SK-N-SH (cell line): ENCODE measurements at regions not wholly inside any gene's neighbourhood (a gene's known extent, or its start where the extent isn't known, plus 50 kb on each side); places are given as distances from the start of the nearest gene placed in this dataset.

Source experiments
- CTCF ChIA-PET: fragments of 300-600, 350-600 bp; formaldehyde crosslinking; extraction: SDS; loops from one replicate; lab custom pipeline; 2021; lab: Yijun Ruan, JAX
- POLR2A ChIA-PET: fragments of 350-600 bp; sonication (Branson Sonifier 250); formaldehyde crosslinking; extraction: SDS; loops from one replicate; lab custom pipeline; 2020; ENCODE audit warnings: antibody characterized with exemption, inconsistent platforms; lab: Yijun Ruan, JAX
- DNase-seq: peaks from one replicate; pipeline ENCODE4 v3.0.0; 2012
- H2AFZ ChIP-seq: fragments of 200-600 bp; sonication (generic); 2 replicates; pipeline ENCODE4 v1.8.1; 2016; ENCODE audit warnings: antibody characterized with exemption, mild to moderate bottlenecking, low read depth
- H3F3A ChIP-seq: fragments of 200-600 bp; sonication (generic); replicated peaks from 2 replicates; pipeline ENCODE3; 2016; ENCODE audit warnings: antibody characterized with exemption, mild to moderate bottlenecking; ENCODE audit not compliant: insufficient read depth
- H3K27ac ChIP-seq, 2 experiments: fragments of 200-500 bp in 1 of 2; fragments of 200-600 bp in 1 of 2; sonication (Bioruptor generic) in 1 of 2; sonication (generic), shearing (Covaris generic) in 1 of 2; 2 replicates each; pipeline versions ENCODE4 v1.5.1 to v1.6.1; 2014 to 2016; ENCODE audit warnings: low read depth in 2 of 2, inconsistent platforms in 1 of 2, low read length in 1 of 2, mild to moderate bottlenecking in 1 of 2, mixed read lengths in 1 of 2
- H3K27me3 ChIP-seq: fragments of 200-600 bp; sonication (generic), shearing (Covaris generic); 2 replicates; pipeline ENCODE4 v1.6.1; 2016; ENCODE audit warnings: mixed run types; ENCODE audit not compliant: insufficient read depth
- H3K36me3 ChIP-seq, 2 experiments: fragments of 200-500 bp in 1 of 2; fragments of 200-600 bp in 1 of 2; sonication (Bioruptor generic) in 1 of 2; sonication (generic) in 1 of 2; replicated peaks in 1 of 2; 2 replicates each; pipeline versions ENCODE3 to v1.5.1; 2014 to 2016; ENCODE audit warnings: low read length in 1 of 2, mild to moderate bottlenecking in 1 of 2; ENCODE audit not compliant: insufficient read depth in 2 of 2, control insufficient read depth in 1 of 2
- H3K4me1 ChIP-seq, 2 experiments: fragments of 200-500 bp in 1 of 2; fragments of 200-600 bp in 1 of 2; sonication (Bioruptor generic) in 1 of 2; sonication (generic), shearing (Covaris generic) in 1 of 2; 2 replicates each; pipeline versions ENCODE4 v1.5.1 to v1.6.1; 2014 to 2016; ENCODE audit warnings: low read depth in 1 of 2, low read length in 1 of 2, mixed run types in 1 of 2; ENCODE audit not compliant: insufficient read depth in 2 of 2, control insufficient read depth in 1 of 2
- H3K4me2 ChIP-seq: fragments of 200-600 bp; sonication (generic), shearing (Covaris generic); 2 replicates; pipeline ENCODE4 v1.6.1; 2017; ENCODE audit warnings: mixed run types
- H3K4me3 ChIP-seq, 2 experiments: fragments of 200-500 bp in 1 of 2; fragments of 200-600 bp in 1 of 2; sonication (Bioruptor generic) in 1 of 2; sonication (generic), shearing (Covaris generic) in 1 of 2; 2 replicates each; pipeline versions ENCODE4 v1.5.1 to v1.8.1; 2014 to 2016; ENCODE audit warnings: low read depth in 2 of 2, inconsistent platforms in 1 of 2, low read length in 1 of 2, mild to moderate bottlenecking in 1 of 2, mixed read lengths in 1 of 2, moderate library complexity in 1 of 2
- H3K79me2 ChIP-seq: fragments of 200-600 bp; sonication (generic); 2 replicates; pipeline ENCODE4 v1.8.1; 2017; ENCODE audit warnings: mild to moderate bottlenecking; ENCODE audit not compliant: insufficient read depth
- H3K9ac ChIP-seq: fragments of 200-600 bp; sonication (generic); 2 replicates; pipeline ENCODE4 v1.6.1; 2017; ENCODE audit warnings: mixed run types
- H3K9me2 ChIP-seq: fragments of 200-600 bp; sonication (generic); 2 replicates; pipeline ENCODE4 v1.6.1; 2017; ENCODE audit warnings: mixed run types
- H3K9me3 ChIP-seq: fragments of 200-600 bp; sonication (generic); 2 replicates; pipeline ENCODE4 v1.6.1; 2017; ENCODE audit warnings: mixed run types, mild to moderate bottlenecking, moderate library complexity
- H4K20me1 ChIP-seq: fragments of 200-600 bp; sonication (generic); 2 replicates; pipeline ENCODE4 v1.6.1; 2017; ENCODE audit warnings: mild to moderate bottlenecking, mixed run types; ENCODE audit not compliant: insufficient read depth
- EP300 ChIP-seq, 2 experiments: IDR thresholded peaks; 2 replicates each; pipeline versions ENCODE4 v1.4.0 to v1.6.1; 2012; ENCODE audit warnings: borderline replicate concordance in 1 of 2, low read depth in 1 of 2, low read length in 1 of 2
- EZH2phosphoT487 ChIP-seq: fragments of 200-600 bp; sonication (generic); IDR thresholded peaks from 2 replicates; pipeline ENCODE4 v1.6.1; 2017; ENCODE audit warnings: low read depth, mixed run types, mild to moderate bottlenecking, antibody characterized with exemption, moderate library complexity, borderline replicate concordance
- FOSL2 ChIP-seq: IDR thresholded peaks from 2 replicates; pipeline ENCODE4 v1.4.0; 2012; ENCODE audit warnings: low read depth, mild to moderate bottlenecking, moderate library complexity, borderline replicate concordance
- JUND ChIP-seq: IDR thresholded peaks from 2 replicates; pipeline ENCODE4 v1.4.0; 2012
- MXI1 ChIP-seq: IDR thresholded peaks from 2 replicates; pipeline ENCODE4 v1.6.1; 2012; ENCODE audit warnings: mild to moderate bottlenecking, low read depth, low read length, improper control_type of control experiment
- NFIC ChIP-seq: IDR thresholded peaks from 2 replicates; pipeline ENCODE4 v1.4.0; 2012; ENCODE audit warnings: borderline replicate concordance
- PBX3 ChIP-seq: IDR thresholded peaks from 2 replicates; pipeline ENCODE4; 2012
- RAD21 ChIP-seq: IDR thresholded peaks from 2 replicates; pipeline ENCODE4 v1.6.1; 2012; ENCODE audit warnings: mild to moderate bottlenecking, low read length
- RCOR1 ChIP-seq: fragments of 150-350 bp; IDR thresholded peaks from 2 replicates; pipeline ENCODE4 v1.6.1; 2017; ENCODE audit warnings: antibody characterized with exemption, low read length
- RFX5 ChIP-seq: IDR thresholded peaks from 2 replicates; pipeline ENCODE4 v1.6.1; 2012; ENCODE audit warnings: mild to moderate bottlenecking, improper control_type of control experiment, low read length
- TEAD4 ChIP-seq: IDR thresholded peaks from 2 replicates; pipeline ENCODE4 v1.4.0; 2012; ENCODE audit warnings: mild to moderate bottlenecking, borderline replicate concordance; ENCODE audit not compliant: insufficient read depth
- YY1 ChIP-seq: IDR thresholded peaks from 2 replicates; pipeline ENCODE4 v1.4.0; 2012; ENCODE audit warnings: low read depth, mild to moderate bottlenecking
- WGBS: methylation state at CpG from one replicate; pipeline ENCODE4 v1.1.6; 2017; ENCODE audit warnings: low lambda C conversion rate; 5-methylcytosine and 5-hydroxymethylcytosine counted together
- TF ChIP-seq, protein P1 (sequence below): fragments of 200-600 bp; sonication (generic); IDR thresholded peaks from 2 replicates; pipeline ENCODE4 v1.6.1; 2017; ENCODE audit warnings: antibody characterized with exemption, mild to moderate bottlenecking, moderate library complexity

- H3K4me1 ChIP-seq = no peaks in the 10 kb centered on the region
- no peak for TF ChIP-seq NFIC
- TF ChIP-seq RAD21 = no peak
- TF ChIP-seq MXI1 = no peak
- TF ChIP-seq, protein P1, sequence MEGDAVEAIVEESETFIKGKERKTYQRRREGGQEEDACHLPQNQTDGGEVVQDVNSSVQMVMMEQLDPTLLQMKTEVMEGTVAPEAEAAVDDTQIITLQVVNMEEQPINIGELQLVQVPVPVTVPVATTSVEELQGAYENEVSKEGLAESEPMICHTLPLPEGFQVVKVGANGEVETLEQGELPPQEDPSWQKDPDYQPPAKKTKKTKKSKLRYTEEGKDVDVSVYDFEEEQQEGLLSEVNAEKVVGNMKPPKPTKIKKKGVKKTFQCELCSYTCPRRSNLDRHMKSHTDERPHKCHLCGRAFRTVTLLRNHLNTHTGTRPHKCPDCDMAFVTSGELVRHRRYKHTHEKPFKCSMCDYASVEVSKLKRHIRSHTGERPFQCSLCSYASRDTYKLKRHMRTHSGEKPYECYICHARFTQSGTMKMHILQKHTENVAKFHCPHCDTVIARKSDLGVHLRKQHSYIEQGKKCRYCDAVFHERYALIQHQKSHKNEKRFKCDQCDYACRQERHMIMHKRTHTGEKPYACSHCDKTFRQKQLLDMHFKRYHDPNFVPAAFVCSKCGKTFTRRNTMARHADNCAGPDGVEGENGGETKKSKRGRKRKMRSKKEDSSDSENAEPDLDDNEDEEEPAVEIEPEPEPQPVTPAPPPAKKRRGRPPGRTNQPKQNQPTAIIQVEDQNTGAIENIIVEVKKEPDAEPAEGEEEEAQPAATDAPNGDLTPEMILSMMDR = no peak
- TF ChIP-seq YY1 = no peak
- no peak for TF ChIP-seq TEAD4
- TF ChIP-seq, all 33 proteins: peak for 0
- Histone ChIP-seq H4K20me1 (no peaks in the 10 kb centered on the region), H3K27ac (no peak overlapping the region), H2AFZ (no peak overlapping the region), H3K79me2 (no peaks in the 10 kb centered on the region), H3K9me2 (no peaks in the 10 kb centered on the region), H3F3A (no peaks in the 10 kb centered on the region), H3K36me3 (no peaks in the 10 kb centered on the region), H3K9ac (no peak overlapping the region), H3K9me3 (no peaks in the 10 kb centered on the region), H3K4me3 (no peak overlapping the region), H3K4me2 (no peak overlapping the region), H3K27me3 (no peaks in the 10 kb centered on the region)
- DNase-seq = no peak
- ChIA-PET POLR2A (no interaction called here), CTCF (no interaction called here)
- 93% methylated on average over 1 of the region's 1 CpG for WGBS
Observed at GRCh38 chr9:14023285-14023684, 290.7 kb downstream of the NFIB start.

DNA sequence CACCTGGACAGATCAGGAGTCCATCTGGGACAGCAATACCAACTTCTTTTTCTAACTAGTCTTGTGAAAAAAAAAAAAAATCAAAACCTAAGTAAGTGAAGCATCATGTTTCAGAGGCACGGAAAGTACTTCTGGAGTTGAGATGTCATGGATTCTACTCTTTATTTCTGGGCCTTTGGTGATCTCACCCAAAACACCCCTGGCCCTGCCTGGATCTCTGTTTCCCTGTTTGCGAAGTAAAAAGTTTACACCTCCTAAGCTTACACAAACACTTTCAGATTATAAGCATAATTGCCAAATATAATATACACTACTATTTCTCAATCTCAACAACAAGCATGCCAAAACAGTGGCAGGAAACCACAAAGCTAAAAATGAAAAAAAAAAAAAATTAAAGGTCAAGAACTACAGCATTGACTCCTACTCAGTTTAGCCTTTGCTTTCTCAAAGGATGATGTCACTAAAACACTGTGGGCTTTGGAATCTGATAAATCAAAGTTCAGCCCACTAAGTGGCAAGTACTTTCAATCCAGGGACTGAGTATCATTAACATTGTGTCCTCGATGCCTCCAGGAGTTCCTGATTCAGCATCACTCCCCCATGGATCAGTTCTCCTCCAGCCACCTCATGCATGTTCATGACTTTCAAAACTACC, 291.9 kb downstream of the NFIB start:
- Histone ChIP-seq H3F3A (no peaks in the 10 kb centered on the region), H2AFZ (no peak overlapping the region), H3K4me2 (no peak overlapping the region), H3K4me1 (no peaks in the 10 kb centered on the region), H3K79me2 (no peaks in the 10 kb centered on the region), H3K4me3 (no peak overlapping the region), H3K9me3 (no peaks in the 10 kb centered on the region), H3K36me3 (no peaks in the 10 kb centered on the region), H3K9ac (no peak overlapping the region), H3K27me3 (no peaks in the 10 kb centered on the region), H3K9me2 (no peaks in the 10 kb centered on the region), H3K27ac (no peak overlapping the region), H4K20me1 (no peaks in the 10 kb centered on the region)
- CTCF ChIA-PET = no interaction called here
- WGBS = 61% methylated on average over 3 of the region's 3 CpGs
- POLR2A ChIA-PET = no interaction called here
- no peak for TF ChIP-seq JUND
- 0 out of 2 replicates have a peak, but pooled peaks have one; percentile 10 for TF ChIP-seq NFIC
- 0 out of 2 replicates have a peak, but pooled peaks have one; percentile 4 for TF ChIP-seq PBX3
- DNase-seq = no peak

- Histone ChIP-seq H3K9me2 (no peaks in the 10 kb centered on the region), H2AFZ (no peak overlapping the region), H3K9ac (no peak overlapping the region), H3K36me3 (no peaks in the 10 kb centered on the region), H3K4me1 (no peaks in the 10 kb centered on the region), H3F3A (no peaks in the 10 kb centered on the region), H3K4me3 (no peak overlapping the region), H3K79me2 (no peaks in the 10 kb centered on the region), H3K27me3 (no peaks in the 10 kb centered on the region), H3K27ac (no peak overlapping the region), H4K20me1 (no peaks in the 10 kb centered on the region), H3K9me3 (no peaks in the 10 kb centered on the region), H3K4me2 (no peak overlapping the region)
- ChIA-PET POLR2A (no interaction called here), CTCF (interaction anchor here (1.0 kb wide), 1 partner anchor 18 kb away, joined by 3 read pairs; no protein-coding TSS in a partner anchor)
- no peak for DNase-seq
- TF ChIP-seq RFX5 = no peak
- no peak for TF ChIP-seq EP300 (IDR thresholded peaks at IDR 0.05; ENCODE audit: borderline replicate concordance in 1 of 2, low read depth in 1 of 2, low read length in 1 of 2)
- TF ChIP-seq FOSL2 = peak; percentile 14; the same call in 1 of the 2 replicates
- TF ChIP-seq EZH2phosphoT487 = no peak
- no peak for TF ChIP-seq RCOR1
- 52% methylated on average over 2 of the region's 2 CpGs for WGBS
Observed at GRCh38 chr9:14018081-14018480, 295.9 kb downstream of the NFIB start.
